Mesodermal cell (in vitro differentiated cells): ENCODE measurements at regions not wholly inside any gene's neighbourhood (a gene's known extent, or its start where the extent isn't known, plus 50 kb on each side); places are given as distances from the start of the nearest gene placed in this dataset.

Source experiments
- H3K27ac ChIP-seq: 2 replicates; pipeline ENCODE4 v1.7.0; 2013; ENCODE audit warnings: mild to moderate bottlenecking, low read depth, low read length, moderate library complexity; ENCODE audit not compliant: severe bottlenecking
- H3K36me3 ChIP-seq: 2 replicates; pipeline ENCODE4 v1.7.1; 2013; ENCODE audit warnings: mild to moderate bottlenecking, low read length, moderate library complexity; ENCODE audit not compliant: control insufficient read depth, insufficient read depth
- H3K4me1 ChIP-seq: one replicate; pipeline ENCODE4 v1.7.1; 2013; ENCODE audit warnings: mild to moderate bottlenecking, low read length; ENCODE audit not compliant: insufficient read depth, control insufficient read depth, poor library complexity, severe bottlenecking
- H3K4me3 ChIP-seq: 2 replicates; pipeline ENCODE4 v1.7.0; 2013; ENCODE audit warnings: low read length, control low read depth, mild to moderate bottlenecking; ENCODE audit not compliant: insufficient read depth, poor library complexity, severe bottlenecking; ENCODE audit errors: extremely low read depth
- H3K9me3 ChIP-seq: 2 replicates; pipeline ENCODE4 v1.7.1; 2013; ENCODE audit warnings: mild to moderate bottlenecking, low read length, moderate library complexity; ENCODE audit not compliant: control insufficient read depth
- WGBS, 2 experiments: methylation state at CpG; one replicate each; pipeline ENCODE4 v1.1.5; 2013; ENCODE audit warnings: missing lambda C conversion rate in 2 of 2; ENCODE audit not compliant: insufficient coverage in 2 of 2; 5-methylcytosine and 5-hydroxymethylcytosine counted together

DNA sequence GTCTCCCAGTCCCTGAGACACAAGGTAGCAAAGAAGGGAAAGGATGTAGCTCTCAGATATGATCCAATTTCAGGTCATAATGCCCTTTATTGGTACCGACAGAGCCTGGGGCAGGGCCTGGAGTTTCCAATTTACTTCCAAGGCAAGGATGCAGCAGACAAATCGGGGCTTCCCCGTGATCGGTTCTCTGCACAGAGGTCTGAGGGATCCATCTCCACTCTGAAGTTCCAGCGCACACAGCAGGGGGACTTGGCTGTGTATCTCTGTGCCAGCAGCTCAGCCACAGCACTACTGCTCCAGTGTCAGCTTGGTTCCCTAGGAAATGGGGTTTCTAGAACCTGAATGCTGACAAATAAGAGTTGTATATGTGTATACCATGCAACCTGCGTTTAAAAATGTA is 74.6 kb upstream of the PRSS58 start:
- no peaks in the 10 kb centered on the region for H3K36me3 ChIP-seq
- H3K27ac ChIP-seq: no peak overlapping the region
- H3K4me1 ChIP-seq: no peaks in the 10 kb centered on the region
- 89 to 93% methylated on average over 5 of the region's 6 CpGs for WGBS, 2 experiments
- H3K4me3 ChIP-seq: no peak overlapping the region
- H3K9me3 ChIP-seq: no peaks in the 10 kb centered on the region

DNA sequence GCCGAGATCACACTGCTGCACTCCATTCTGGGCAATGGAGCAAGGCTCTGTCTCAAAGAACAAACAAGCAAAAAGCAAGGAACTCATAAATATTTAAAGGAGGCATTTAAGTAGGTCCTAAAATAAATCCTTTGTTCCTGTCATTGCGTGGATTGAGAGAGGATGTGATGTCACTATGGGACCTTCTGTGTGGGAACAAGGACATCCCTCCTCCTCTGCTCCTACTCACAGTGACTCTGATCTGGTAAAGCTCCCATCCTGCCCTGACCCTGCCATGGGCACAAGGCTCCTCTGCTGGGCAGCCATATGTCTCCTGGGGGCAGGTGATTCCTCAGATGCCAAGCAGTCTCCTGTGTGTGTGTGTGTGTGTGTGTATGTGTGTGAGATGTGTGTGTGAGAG is 74.1 kb upstream of the PRSS58 start:
- Histone ChIP-seq H3K4me3 (no peak overlapping the region), H3K9me3 (no peaks in the 10 kb centered on the region), H3K4me1 (no peaks in the 10 kb centered on the region), H3K36me3 (no peaks in the 10 kb centered on the region), H3K27ac (no peak overlapping the region)
- 70 to 100% methylated on average over 1 of the region's 2 CpGs for WGBS, 2 experiments

DNA sequence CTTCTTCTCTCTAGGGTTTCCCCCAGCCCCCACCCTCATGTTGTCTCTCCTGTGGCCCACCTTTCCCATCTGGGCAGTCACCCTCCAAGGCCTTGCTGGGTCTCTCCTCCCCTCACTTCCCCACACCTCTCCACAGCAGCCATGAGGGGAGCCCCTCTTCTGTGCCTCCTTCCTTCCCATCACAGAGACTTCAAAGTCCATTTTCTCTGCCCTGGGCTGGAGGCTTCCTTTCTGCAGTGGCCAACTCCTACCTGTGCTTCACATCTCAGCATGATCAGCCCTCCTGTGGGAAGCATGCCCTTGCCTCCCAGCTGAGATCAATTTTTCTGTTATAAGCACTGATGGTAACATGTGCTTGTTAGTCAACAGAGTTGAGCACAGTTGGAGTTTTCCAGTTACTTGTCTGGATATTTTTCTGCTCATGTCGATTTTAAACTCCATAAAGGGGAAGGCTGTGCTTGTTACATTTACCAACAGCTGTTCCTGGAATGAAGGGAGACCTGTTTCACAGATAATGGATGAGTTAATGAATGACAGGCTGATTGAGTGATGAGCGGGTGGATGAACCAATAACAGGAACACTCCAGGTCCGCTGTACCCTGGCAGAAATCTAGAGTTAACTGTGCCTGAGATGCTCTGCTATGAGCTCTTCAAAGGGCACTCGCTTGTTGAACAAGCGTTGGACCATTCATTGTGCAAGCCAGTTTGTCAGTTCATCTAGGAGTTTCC is 71.4 kb upstream of the PRSS58 start:
- no peaks in the 10 kb centered on the region for H3K4me1 ChIP-seq
- H3K9me3 ChIP-seq: no peaks in the 10 kb centered on the region
- H3K36me3 ChIP-seq: no peaks in the 10 kb centered on the region
- WGBS, 2 experiments: 89 to 92% methylated on average over 5 of the region's 5 CpGs
- H3K4me3 ChIP-seq: no peak overlapping the region
- no peak overlapping the region for H3K27ac ChIP-seq

DNA sequence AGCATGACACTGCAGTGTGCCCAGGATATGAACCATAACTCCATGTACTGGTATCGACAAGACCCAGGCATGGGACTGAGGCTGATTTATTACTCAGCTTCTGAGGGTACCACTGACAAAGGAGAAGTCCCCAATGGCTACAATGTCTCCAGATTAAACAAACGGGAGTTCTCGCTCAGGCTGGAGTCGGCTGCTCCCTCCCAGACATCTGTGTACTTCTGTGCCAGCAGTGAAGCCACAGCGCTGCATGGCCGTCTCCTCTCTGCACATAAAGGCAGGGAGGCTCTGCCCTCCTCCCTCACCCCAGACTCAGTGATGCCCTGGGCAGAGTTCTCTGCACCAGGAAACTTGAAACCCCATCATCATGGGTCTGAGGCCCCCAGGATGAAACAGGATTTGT is 70.7 kb upstream of the PRSS58 start:
- WGBS, 2 experiments: 80 to 94% methylated on average over 4 to 6 of the region's 6 CpGs
- H3K4me3 ChIP-seq: no peak overlapping the region
- no peaks in the 10 kb centered on the region for H3K36me3 ChIP-seq
- no peaks in the 10 kb centered on the region for H3K9me3 ChIP-seq
- H3K4me1 ChIP-seq: no peaks in the 10 kb centered on the region
- H3K27ac ChIP-seq: no peak overlapping the region

DNA sequence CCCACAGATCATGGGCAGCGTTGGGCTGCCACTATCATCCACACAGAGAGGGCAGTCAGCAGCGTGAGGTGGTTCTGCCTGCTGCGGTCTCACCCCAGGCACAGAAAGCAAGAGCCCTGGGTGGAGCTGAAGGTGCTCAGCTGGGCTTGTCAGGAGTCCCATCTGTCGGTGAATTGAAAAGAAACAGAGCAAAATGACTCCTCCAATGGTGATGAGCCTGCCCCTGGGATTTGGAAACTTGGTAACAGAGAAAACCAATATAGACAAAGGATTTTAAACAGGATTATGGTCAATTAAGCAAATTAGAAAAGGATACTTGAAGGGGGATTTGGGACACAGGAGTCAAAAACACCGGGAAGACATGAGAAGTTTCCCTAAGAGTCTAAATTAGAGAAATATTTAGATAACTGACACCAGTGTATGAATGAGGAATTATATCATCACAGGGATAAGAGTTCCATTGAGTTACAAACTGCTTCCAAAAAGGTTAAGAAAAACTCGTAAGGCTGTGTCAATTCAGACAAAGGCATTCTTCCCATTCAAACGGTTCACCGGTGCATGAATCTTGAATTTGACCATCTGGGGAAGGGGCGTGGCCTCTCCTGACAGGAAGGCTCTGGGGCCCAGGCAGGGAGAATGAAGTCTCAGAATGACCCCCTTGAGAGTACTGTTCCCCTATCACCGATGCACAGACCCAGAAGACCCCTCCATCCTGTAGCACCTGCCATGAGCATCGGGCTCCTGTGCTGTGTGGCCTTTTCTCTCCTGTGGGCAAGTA is 70.0 kb upstream of the PRSS58 start:
- H3K36me3 ChIP-seq: no peaks in the 10 kb centered on the region
- no peak overlapping the region for H3K4me3 ChIP-seq
- 72 to 78% methylated on average over 9 to 10 of the region's 11 CpGs for WGBS, 2 experiments
- H3K9me3 ChIP-seq: no peaks in the 10 kb centered on the region
- no peaks in the 10 kb centered on the region for H3K4me1 ChIP-seq
- peak overlapping the region; percentile 36 for H3K27ac ChIP-seq

DNA sequence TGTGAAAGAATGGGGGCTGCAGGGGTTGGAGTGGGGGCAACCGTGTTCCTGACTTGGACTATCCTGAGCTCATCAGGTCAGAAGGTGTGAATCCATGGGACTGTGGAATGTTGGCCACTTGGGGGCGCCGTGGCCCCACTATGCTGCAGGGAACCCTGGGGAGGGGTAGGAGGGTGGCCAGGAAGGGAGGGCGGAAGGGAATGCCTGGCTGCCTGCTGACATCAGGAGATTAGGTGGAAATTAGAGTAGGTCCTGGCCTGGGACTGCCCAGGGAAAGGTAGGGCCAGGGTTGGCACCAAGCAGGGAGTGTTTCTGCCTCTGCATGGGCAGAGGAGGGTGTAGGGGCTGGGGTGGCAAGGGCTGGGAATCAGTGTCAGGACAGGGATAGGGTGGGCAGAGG is 65.8 kb upstream of the PRSS58 start:
- no peaks in the 10 kb centered on the region for H3K9me3 ChIP-seq
- no peak overlapping the region for H3K4me3 ChIP-seq
- no peak overlapping the region for H3K27ac ChIP-seq
- H3K36me3 ChIP-seq: no peaks in the 10 kb centered on the region
- no peaks in the 10 kb centered on the region for H3K4me1 ChIP-seq
- 9 to 46% methylated on average over 2 to 4 of the region's 4 CpGs for WGBS, 2 experiments

DNA sequence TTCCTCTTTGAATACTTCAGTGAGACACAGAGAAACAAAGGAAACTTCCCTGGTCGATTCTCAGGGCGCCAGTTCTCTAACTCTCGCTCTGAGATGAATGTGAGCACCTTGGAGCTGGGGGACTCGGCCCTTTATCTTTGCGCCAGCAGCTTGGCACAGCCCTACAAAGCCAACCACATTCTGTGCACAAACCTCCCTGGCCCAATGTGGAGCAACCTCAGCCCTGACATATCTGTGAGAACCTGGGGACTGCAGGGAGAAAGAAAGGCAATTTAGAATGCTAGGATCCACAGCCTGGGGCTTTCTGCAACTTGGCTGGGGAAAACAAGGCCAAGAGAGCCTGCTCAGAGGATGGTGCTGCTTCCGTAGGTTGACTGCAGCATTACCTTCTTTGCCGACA is 63.5 kb upstream of the PRSS58 start:
- 80% methylated on average over 2 to 6 of the region's 7 CpGs for WGBS, 2 experiments
- Histone ChIP-seq H3K36me3 (no peaks in the 10 kb centered on the region), H3K27ac (no peak overlapping the region), H3K4me1 (no peaks in the 10 kb centered on the region), H3K4me3 (no peak overlapping the region), H3K9me3 (no peaks in the 10 kb centered on the region)

DNA sequence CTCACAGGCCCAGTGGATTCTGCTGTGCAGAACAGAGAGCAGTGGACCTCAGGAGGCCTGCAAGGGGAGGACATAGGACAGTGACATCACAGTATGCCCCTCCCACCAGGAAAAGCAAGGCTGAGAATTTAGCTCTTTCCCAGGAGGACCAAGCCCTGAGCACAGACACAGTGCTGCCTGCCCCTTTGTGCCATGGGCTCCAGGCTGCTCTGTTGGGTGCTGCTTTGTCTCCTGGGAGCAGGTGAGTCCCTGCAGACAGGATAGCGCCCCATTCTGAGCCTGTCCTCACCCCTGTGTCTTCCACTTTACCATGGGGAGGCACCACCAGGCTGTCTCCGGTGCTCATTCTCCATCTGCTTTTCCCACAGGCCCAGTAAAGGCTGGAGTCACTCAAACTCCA is 63.0 kb upstream of the PRSS58 start:
- Histone ChIP-seq H3K4me3 (no peak overlapping the region), H3K27ac (no peak overlapping the region), H3K4me1 (no peaks in the 10 kb centered on the region), H3K9me3 (no peaks in the 10 kb centered on the region), H3K36me3 (no peaks in the 10 kb centered on the region)
- 80 to 92% methylated on average over 2 of the region's 2 CpGs for WGBS, 2 experiments

DNA sequence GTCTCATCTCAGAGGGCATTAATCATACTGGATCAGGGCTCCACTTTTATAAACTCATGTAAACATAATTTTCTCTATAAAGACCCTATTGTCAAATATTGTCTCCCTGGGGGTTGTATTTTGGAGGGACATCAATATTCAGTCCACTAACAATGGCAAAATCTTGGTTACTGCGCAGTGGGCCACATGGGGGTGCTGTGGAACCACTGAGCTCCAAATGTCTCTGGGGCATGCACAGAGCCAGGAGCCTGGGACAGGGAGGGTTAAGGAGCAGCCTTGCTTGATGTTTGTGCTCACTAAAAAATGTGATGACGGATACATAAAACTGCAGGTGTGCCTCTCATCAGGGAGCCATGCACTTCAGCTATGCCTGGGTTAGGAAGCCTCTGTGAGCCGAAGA is 62.1 kb upstream of the PRSS58 start:
- Histone ChIP-seq H3K27ac (no peak overlapping the region), H3K36me3 (no peaks in the 10 kb centered on the region)
- 42 to 67% methylated on average over 2 to 3 of the region's 3 CpGs for WGBS, 2 experiments

DNA sequence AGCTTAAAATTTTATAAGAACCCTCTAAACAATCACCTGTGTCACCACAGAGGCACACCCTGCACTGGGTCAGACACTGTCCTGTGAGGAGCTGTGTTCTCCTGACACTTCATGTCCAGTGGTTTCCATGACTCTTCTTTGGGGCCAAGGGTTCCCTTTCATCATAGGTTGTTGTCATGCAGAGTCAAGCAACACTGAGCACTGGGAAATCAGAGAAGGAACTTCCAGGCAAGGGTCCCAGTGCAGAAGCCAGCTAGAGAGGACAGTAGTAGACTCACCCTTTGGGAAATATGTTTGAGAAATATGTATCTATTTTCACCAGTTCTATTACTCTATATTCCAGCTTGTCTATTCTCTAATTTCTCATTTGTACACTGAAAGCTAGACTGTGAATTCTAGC is 56.4 kb upstream of the PRSS58 start:
- no peaks in the 10 kb centered on the region for H3K36me3 ChIP-seq
- no peaks in the 10 kb centered on the region for H3K4me1 ChIP-seq
- H3K4me3 ChIP-seq: no peak overlapping the region
- no peak overlapping the region for H3K27ac ChIP-seq
- no peaks in the 10 kb centered on the region for H3K9me3 ChIP-seq

More for the DNA sequence above, 62.1 kb upstream of the PRSS58 start:
- no peak overlapping the region for H3K4me3 ChIP-seq
- no peaks in the 10 kb centered on the region for H3K9me3 ChIP-seq
- no peaks in the 10 kb centered on the region for H3K4me1 ChIP-seq

DNA sequence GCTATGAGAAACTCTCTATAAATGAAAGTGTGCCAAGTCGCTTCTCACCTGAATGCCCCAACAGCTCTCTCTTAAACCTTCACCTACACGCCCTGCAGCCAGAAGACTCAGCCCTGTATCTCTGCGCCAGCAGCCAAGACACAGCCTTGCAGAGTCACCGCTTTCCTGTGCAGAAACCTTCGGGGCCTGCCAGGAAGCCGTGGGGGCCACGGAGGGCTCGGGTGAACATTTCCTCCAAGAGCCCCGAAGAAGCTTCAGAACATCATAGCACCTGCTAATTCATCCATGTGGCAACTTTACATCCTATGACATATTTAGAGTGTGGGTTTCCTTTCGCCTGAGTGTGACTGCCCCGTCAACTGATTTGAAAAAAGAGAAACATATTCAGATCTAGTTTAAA is 55.7 kb upstream of the PRSS58 start:
- 88 to 95% methylated on average over 7 of the region's 11 CpGs for WGBS, 2 experiments
- Histone ChIP-seq H3K36me3 (no peaks in the 10 kb centered on the region), H3K9me3 (no peaks in the 10 kb centered on the region), H3K27ac (no peak overlapping the region), H3K4me1 (no peaks in the 10 kb centered on the region), H3K4me3 (no peak overlapping the region)
